ENCODE measurements at regions not wholly inside any gene's neighbourhood (a gene's known extent, or its start where the extent isn't known, plus 50 kb on each side); places are given as distances from the start of the nearest gene placed in this dataset.

DNA sequence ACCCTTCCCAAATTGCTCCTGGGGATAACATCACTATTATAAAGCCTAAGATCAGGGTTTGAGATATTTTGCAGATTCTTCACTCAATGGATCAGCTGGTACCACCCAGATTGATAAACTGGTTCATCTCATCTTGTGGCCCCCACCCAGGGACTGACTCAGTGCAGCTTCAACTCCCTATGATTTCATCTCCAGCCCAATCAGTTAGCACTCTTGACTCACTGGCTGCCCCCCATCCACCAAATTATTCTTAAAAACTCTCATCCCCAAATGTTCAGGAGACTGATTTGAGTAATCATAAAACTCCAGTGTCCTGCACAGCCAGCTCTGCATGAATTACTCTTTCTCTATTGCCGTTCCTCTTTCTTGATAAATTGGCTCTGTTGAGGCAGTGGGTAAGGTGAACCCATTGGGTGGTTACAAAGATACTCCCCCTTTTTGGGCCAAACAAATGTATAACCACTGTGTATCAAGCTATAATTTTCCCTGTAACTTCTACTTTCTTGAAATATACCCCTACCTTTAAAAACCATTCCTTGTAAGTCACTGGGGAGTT lies 263.3 kb upstream of the IL12B start:
- TF ChIP-seq MXI1 (IDR thresholded peaks at IDR 0.05; ENCODE audit: low read depth, low read length) (no peak), NFYB (IDR thresholded peaks at IDR 0.05; ENCODE audit: insufficient read depth, low read depth, low read length) (no peak), POLR2A (IDR thresholded peaks at IDR 0.05; ENCODE audit: low read depth, low read length) (no peak), TAF1 (IDR thresholded peaks at IDR 0.05; ENCODE audit: borderline replicate concordance, low read depth, low read length) (no peak), IKZF1 (conservative IDR thresholded peaks at IDR 0.05) (no peak), ELK1 (IDR thresholded peaks at IDR 0.05; ENCODE audit: low read depth, low read length) (no peak), SMAD5 (IDR thresholded peaks at IDR 0.05; ENCODE audit: low read depth) (no peak), GABPA (IDR thresholded peaks at IDR 0.05; ENCODE audit: low read depth) (no peak), CHD2 (IDR thresholded peaks at IDR 0.05; ENCODE audit: borderline replicate concordance, low read depth, low read length) (no peak), CREM (IDR thresholded peaks at IDR 0.05; ENCODE audit: low read depth) (no peak)
- TF ChIP-seq, protein P1, sequence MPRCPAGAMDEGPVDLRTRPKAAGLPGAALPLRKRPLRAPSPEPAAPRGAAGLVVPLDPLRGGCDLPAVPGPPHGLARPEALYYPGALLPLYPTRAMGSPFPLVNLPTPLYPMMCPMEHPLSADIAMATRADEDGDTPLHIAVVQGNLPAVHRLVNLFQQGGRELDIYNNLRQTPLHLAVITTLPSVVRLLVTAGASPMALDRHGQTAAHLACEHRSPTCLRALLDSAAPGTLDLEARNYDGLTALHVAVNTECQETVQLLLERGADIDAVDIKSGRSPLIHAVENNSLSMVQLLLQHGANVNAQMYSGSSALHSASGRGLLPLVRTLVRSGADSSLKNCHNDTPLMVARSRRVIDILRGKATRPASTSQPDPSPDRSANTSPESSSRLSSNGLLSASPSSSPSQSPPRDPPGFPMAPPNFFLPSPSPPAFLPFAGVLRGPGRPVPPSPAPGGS (IDR thresholded peaks at IDR 0.05; ENCODE audit: borderline replicate concordance, insufficient read depth, low read depth, low read length, poor library complexity, severe bottlenecking): no peak

All from GM12878 (cell line).